Cardiac septum (tissue), 1 donor: ENCODE measurements at regions not wholly inside any gene's neighbourhood (a gene's known extent, or its start where the extent isn't known, plus 50 kb on each side); places are given as distances from the start of the nearest gene placed in this dataset.

Experiments used
- DNase-seq: peaks from one replicate; pipeline ENCODE4 v3.0.0-alpha.2; 2020; ENCODE audit warnings: low spot score
- intact Hi-C: fragments of 100-400 bp; cut with DNase I; formaldehyde crosslinking; loops from one replicate; pipeline ENCODE4 v1.14.0; 2022
- donor health status: DM: no; HTN: no; CAD: no.

- no peak for DNase-seq
- intact Hi-C loops = no loop called here
These were observed 683.6 kb upstream of the ROBO1 start for GRCh38 chr3:80451393-80451792.

- intact Hi-C loops = no loop called here
- DNase-seq = no peak
These were observed 677.8 kb upstream of the ROBO1 start for GRCh38 chr3:80445641-80446040.

- intact Hi-C loops = no loop called here
- no peak for DNase-seq
These were observed 677.3 kb upstream of the ROBO1 start for GRCh38 chr3:80445053-80445452.

- intact Hi-C loops = no loop called here
- DNase-seq = no peak
These were observed 671.7 kb upstream of the ROBO1 start for GRCh38 chr3:80439490-80439889.

- DNase-seq = no peak
- intact Hi-C loops = no loop called here
These were observed 666.6 kb upstream of the ROBO1 start for GRCh38 chr3:80434366-80434765.

DNA sequence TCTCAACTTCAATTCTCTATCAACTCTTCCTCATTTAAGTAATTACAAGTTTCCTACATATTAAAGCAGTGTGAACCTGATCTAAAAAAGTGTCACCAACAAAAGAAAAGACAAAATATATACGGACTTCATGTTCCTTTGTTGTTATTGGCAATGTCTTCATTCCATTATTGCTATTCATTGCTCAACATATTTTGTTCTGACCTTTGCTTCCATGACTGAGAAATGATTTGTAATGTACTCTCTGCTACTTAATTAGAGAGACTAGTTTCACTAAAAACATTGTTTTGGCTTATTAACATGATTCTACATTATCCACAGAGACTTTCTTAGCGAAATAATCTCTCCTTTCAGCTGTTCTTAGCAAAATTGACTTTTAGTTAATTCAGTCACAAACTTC is 657.2 kb upstream of the ROBO1 start:
- DNase-seq = no peak
- intact Hi-C loops = no loop called here

DNA sequence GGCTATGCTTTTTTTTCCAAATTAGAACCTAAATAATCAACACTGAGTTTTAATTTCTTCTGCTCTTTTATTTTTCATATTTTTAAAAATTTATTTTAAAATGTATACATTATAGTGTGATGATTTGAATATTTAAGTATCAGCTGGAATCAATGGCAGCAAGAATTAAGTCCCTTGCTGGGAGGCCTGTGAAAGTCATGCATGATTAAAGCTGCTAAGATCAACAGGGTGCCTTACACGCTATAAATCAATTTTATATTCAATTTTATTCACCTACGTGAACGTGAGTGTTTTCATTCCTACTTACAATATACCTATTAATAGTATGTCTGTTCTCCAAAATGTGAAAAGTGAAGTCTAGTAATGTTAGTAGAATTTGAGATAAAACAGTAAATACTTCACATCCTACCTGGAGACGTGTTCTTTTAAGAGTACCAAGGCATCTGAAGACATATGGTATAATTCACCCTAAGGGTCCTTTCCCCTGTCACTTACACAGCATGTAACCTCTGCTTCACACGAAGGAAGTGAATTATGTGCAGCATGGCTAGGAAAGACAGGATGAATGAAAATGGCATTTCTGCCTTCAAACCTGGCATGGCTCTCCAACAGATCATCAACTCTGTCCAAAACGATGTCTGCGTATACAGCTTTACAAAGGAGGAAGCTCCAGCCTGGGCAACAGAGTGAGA is 640.4 kb upstream of the ROBO1 start:
- intact Hi-C loops = no loop called here
- DNase-seq = no peak

GRCh38 chr3:80405618-80406017 is 637.8 kb upstream of the ROBO1 start:
- DNase-seq = no peak
- intact Hi-C loops = no loop called here

GRCh38 chr3:80395023-80395422 is 627.2 kb upstream of the ROBO1 start:
- no peak for DNase-seq
- intact Hi-C loops = no loop called here

- intact Hi-C loops = no loop called here
These were observed 623.8 kb upstream of the ROBO1 start for GRCh38 chr3:80391573-80391972.

GRCh38 chr3:80384811-80385210 is 617.0 kb upstream of the ROBO1 start:
- no peak for DNase-seq
- intact Hi-C loops = no loop called here

More at GRCh38 chr3:80391573-80391972, 623.8 kb upstream of the ROBO1 start:
- DNase-seq = no peak

- intact Hi-C loops = no loop called here
- no peak for DNase-seq
These were observed 606.6 kb upstream of the ROBO1 start for GRCh38 chr3:80374423-80374822.

- intact Hi-C loops = no loop called here
- DNase-seq = no peak
These were observed 600.8 kb upstream of the ROBO1 start for GRCh38 chr3:80368616-80369015.

DNA sequence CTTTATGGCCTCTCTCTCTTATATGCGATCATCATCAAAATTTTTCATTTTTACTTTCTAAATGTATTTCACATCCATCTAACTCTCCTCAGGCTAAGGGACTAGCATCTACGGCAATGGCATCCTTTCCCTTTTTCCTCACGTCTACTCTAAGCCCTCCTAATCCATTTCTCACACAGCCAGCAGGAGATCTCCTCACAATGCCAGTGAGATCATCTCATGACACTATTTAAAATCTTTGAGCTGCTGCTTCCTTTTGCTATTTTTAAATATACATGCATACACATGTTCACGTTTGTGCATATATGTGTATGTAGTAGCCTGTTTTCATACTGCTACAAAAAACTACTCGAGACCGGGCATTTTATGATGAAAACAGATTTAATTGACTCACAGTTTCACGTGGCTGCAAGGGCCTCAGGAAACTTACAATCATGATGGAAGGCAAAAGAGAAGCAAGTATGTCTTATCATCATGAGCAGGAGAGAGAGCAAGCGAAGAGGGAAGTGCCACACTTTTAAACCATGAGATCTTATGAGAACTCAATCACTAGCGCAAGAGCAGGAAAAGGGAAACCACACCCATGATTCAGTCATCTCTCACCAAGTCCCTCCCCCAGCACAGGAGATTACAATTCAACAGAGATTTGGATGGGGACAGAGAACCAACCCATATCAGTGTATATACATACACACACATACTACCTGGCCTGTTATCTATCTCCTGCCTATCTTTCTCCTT is 599.2 kb upstream of the ROBO1 start:
- intact Hi-C loops = no loop called here
- no peak for DNase-seq

DNA sequence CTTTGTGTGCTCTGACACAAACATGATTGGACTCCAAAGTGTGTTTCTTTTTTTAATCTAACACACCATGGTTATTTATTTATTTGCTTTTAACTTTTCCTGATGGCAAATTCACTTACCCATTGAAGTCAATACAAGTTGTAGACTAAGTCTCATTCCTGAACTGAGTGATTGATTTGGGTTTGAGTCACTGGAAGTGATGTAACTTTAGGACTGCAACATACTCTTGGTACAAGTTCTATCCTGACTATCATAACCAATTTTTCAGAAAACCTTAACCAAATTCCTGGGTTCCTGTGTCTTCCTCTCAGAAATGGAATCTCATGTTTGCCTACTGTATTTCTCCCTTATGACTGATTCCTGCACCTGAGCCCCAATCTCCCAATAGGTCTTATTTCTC is 590.0 kb upstream of the ROBO1 start:
- intact Hi-C loops = no loop called here
- DNase-seq = no peak

GRCh38 chr3:80355144-80355543 is 587.3 kb upstream of the ROBO1 start:
- DNase-seq = no peak
- intact Hi-C loops = no loop called here

GRCh38 chr3:80351201-80351600 is 583.4 kb upstream of the ROBO1 start:
- intact Hi-C loops = no loop called here
- DNase-seq = no peak

GRCh38 chr3:80350771-80351170 is 583.0 kb upstream of the ROBO1 start:
- no peak for DNase-seq

GRCh38 chr3:80338366-80338765 is 570.6 kb upstream of the ROBO1 start:
- intact Hi-C loops = no loop called here

More at GRCh38 chr3:80350771-80351170, 583.0 kb upstream of the ROBO1 start:
- intact Hi-C loops = no loop called here

GRCh38 chr3:80334534-80334933 is 566.7 kb upstream of the ROBO1 start:
- no peak for DNase-seq
- intact Hi-C loops = no loop called here

More at GRCh38 chr3:80338366-80338765, 570.6 kb upstream of the ROBO1 start:
- DNase-seq = no peak

DNA sequence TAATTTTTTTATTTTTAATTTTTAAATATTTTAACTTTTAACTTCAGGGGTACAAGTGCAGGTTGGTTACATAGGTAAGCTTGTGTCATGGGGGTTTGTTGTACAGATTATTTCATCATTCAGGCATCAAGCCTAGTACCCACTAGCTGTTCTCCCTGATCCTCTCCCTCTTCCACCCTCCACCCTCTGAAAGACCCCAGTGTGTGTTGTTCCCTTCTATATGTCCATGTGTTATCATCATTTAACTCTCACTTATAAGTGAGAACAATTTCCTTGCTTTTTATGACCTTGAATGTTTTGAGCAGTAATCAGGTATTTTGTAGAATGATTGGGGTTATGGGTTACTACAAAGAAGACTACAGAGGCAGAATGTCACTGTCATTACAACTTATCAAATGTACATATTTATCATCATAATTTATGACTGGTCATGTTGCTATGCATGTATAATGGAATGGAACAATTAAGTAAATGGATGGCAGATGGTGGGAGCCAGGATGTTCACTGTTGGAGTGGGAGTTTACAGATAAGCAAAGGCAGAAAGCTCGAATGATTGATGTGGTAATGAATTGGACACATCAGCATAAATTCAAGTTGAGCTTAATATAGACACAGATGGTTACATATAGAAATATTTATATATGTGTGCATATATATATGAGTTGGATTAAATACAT is 563.8 kb upstream of the ROBO1 start:
- DNase-seq = no peak
- intact Hi-C loops = no loop called here
